Omental fat pad (tissue), 3 donors: ENCODE measurements at regions not wholly inside any gene's neighbourhood (a gene's known extent, or its start where the extent isn't known, plus 50 kb on each side); places are given as distances from the start of the nearest gene placed in this dataset.

Experiments used
- ATAC-seq: fragments of 150-250 bp; one replicate; pipeline ENCODE4 v1.9.1; 2016; ENCODE audit warnings: mild to moderate bottlenecking, moderate library complexity; ENCODE audit not compliant: low FRiP score
- DNase-seq: peaks from one replicate; pipeline ENCODE4 v3.0.0-alpha.2; 2019; ENCODE audit warnings: low spot score
- TF ChIP-seq, protein P1 (sequence below), 3 donors: fragments of 450-650 bp; IDR thresholded peaks; one replicate each; pipeline ENCODE4 v1.5.1; 2016 to 2017; ENCODE audit warnings: antibody characterized with exemption in 3 of 3, mild to moderate bottlenecking in 3 of 3, moderate library complexity in 2 of 3

DNA sequence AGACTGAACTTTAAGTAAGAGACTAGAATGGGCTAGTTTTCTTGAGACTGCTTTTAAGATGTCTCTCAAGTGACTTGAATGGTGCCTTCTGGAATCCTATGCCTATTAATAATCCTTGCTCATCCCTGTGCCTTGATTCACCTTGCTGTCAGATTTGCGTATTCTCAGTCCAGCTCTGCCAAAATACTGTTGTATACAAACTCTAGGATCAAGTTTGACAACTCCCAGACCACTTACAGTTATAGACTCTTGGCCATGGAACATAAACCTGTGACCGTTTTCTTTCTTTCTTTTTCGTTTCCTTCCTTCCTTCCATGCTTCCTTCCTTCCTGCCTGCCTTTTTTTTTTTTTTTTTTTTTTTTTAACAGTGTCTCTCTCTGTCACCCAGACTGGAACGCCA lies 2390.9 kb upstream of the RAG2 start:
- TF ChIP-seq, protein P1, sequence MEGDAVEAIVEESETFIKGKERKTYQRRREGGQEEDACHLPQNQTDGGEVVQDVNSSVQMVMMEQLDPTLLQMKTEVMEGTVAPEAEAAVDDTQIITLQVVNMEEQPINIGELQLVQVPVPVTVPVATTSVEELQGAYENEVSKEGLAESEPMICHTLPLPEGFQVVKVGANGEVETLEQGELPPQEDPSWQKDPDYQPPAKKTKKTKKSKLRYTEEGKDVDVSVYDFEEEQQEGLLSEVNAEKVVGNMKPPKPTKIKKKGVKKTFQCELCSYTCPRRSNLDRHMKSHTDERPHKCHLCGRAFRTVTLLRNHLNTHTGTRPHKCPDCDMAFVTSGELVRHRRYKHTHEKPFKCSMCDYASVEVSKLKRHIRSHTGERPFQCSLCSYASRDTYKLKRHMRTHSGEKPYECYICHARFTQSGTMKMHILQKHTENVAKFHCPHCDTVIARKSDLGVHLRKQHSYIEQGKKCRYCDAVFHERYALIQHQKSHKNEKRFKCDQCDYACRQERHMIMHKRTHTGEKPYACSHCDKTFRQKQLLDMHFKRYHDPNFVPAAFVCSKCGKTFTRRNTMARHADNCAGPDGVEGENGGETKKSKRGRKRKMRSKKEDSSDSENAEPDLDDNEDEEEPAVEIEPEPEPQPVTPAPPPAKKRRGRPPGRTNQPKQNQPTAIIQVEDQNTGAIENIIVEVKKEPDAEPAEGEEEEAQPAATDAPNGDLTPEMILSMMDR (IDR thresholded peaks at IDR 0.05) = no peak
- no peak for DNase-seq
- ATAC-seq = no peak

DNA sequence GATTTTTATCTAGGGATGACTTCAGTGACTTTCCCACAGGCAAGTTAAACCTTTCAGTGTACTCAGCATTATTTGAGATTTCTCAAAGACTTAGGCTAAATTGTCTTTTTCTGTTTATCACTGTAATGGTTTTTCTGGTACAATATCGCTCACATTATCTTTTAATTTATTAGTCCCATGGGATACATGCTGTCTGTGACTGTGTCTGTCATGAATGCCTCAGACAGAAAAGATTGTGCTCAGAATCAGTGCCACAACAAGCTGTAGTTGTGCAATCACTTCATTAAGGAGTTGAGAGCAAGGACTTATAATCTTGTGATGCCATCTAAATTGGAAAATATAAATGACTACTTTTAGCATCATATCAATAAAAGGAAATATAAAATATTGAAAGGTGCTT lies 2374.2 kb upstream of the RAG2 start:
- TF ChIP-seq, protein P1 (IDR thresholded peaks at IDR 0.05) = no peak
- ATAC-seq (no peak), DNase-seq (no peak)

DNA sequence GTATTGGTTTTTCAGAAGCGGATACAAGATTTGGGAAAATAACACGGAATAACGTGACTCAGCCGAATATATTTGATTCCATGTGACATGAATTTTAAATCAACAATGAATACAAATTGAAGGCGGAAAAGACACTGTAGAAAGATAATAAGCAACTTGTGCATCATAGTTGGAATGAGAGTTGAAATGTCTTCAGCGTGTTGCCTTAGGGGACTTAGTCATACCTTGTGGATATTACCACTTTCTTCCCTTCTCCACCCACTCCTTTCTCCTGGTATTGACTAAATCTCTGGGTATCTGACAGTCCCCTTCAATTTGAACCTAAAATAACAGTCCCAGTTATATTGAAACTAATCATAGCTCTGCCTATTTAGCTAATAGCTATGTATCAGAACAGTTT lies 2373.1 kb upstream of the RAG2 start:
- ATAC-seq (no peak), DNase-seq (no peak)
- TF ChIP-seq, protein P1 (IDR thresholded peaks at IDR 0.05) = no peak

DNA sequence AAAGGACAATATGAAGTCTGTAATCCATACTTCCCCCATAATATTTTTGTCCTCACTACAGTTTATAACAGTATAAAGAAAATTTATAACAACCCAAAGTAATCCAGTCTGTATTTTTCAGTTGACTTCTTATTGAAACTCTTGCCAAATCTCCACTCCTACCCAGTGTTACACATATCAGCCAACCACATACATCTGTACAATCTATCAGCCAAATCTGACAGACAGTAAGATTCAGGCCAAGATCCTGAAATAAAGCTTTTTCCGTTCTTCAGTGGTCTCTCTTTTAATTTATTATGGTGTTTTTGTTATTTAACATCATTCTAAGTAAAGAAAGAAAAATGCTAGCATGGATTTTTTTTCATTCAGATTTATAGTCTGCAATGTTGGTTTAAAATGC lies 2370.9 kb upstream of the RAG2 start:
- no peak for DNase-seq
- TF ChIP-seq, protein P1 (IDR thresholded peaks at IDR 0.05) = no peak
- no peak for ATAC-seq

DNA sequence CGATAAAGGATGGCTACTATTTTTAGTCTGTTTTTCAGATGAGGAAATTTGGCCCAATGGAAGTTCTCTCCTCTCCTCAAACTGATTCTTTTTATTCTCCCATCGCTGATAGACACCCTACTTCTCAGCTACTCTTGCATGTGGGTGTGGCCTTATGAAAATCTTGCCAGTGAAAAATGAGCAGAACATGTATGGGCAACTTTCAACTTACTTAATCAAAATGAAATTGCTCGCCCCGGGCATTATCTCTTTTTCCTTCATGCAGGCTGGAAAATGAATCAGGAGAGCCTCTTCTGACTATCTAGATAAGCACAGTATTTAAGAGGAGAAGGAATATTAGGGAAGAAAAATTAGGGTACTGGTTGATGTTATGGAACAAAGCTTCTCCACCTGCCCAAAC lies 2354.7 kb upstream of the RAG2 start:
- DNase-seq (no peak), ATAC-seq (no peak)
- TF ChIP-seq, protein P1 (IDR thresholded peaks at IDR 0.05) = no peak

DNA sequence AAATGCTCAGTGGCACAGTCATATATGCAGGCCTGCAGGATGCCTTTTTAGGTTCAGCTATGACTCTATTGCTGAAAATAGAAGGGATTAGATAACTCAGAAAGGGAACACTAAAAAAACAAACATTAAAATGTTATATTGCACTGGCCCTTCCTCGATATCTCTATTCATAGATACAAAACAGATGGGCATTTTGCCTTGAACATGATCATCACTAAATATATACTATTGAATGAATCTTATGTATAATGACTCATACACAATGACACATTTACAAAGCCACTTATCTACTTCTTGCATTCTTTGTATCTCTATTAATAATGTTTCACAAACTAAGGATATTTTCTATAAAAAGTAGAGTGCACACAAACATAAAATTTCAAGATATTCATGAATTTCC lies 2352.8 kb upstream of the RAG2 start:
- TF ChIP-seq, protein P1 (IDR thresholded peaks at IDR 0.05) = no peak
- no peak for DNase-seq
- ATAC-seq = no peak

DNA sequence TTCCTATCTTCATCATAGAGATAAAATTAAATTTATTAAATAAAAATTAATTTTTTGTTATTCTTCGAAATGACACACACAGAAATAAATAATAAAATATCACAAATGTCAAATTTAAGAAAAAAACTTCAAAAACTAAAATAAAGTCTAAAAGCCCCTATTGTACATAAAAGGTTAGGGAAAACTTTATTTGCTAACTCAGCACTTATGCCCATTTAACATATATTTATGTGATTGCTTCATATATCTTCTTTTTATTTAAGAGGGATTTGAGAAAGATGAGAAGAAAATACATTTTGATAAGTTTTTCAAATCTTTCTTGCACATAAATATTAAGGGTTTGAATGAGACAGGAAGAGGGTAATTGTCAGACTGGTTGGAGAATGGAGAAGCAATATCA lies 2350.4 kb upstream of the RAG2 start:
- no peak for ATAC-seq
- no peak for DNase-seq
- TF ChIP-seq, protein P1 (IDR thresholded peaks at IDR 0.05) = no peak
